KMS-11 (cell line): ENCODE measurements at regions not wholly inside any gene's neighbourhood (a gene's known extent, or its start where the extent isn't known, plus 50 kb on each side); places are given as distances from the start of the nearest gene placed in this dataset.
A peak's percentile ranks its signal among the peaks of the same experiment; 100 is the strongest.

ENCODE experiments used
- H2AFZ ChIP-seq: fragments of 200-600 bp; sonication (generic); 2 replicates; pipeline ENCODE4 v1.6.1; 2016; ENCODE audit warnings: antibody characterized with exemption, mixed run types, low read depth
- H3K27ac ChIP-seq: fragments of 200-600 bp; sonication (generic); 2 replicates; pipeline ENCODE4 v1.6.1; 2016; ENCODE audit warnings: mild to moderate bottlenecking, mixed run types
- H3K27me3 ChIP-seq: fragments of 200-600 bp; sonication (generic); 2 replicates; pipeline ENCODE4 v1.6.1; 2017; ENCODE audit warnings: mild to moderate bottlenecking, low read depth, mixed run types, moderate library complexity; ENCODE audit not compliant: insufficient read depth
- H3K36me3 ChIP-seq: fragments of 200-600 bp; sonication (generic); 2 replicates; pipeline ENCODE4 v1.6.1; 2017; ENCODE audit warnings: mild to moderate bottlenecking, mixed run types; ENCODE audit not compliant: insufficient read depth
- H3K4me1 ChIP-seq: fragments of 200-600 bp; sonication (generic); 2 replicates; pipeline ENCODE4 v1.6.1; 2016; ENCODE audit warnings: mild to moderate bottlenecking, low read depth, mixed run types; ENCODE audit not compliant: poor library complexity, severe bottlenecking
- H3K4me2 ChIP-seq: fragments of 200-600 bp; sonication (generic); 2 replicates; pipeline ENCODE4 v1.7.0; 2016; ENCODE audit warnings: mild to moderate bottlenecking, mixed run types
- H3K4me3 ChIP-seq: fragments of 200-600 bp; sonication (generic); IDR thresholded peaks from 2 replicates; pipeline ENCODE4 v1.6.1; 2017; ENCODE audit warnings: low read depth, low read length, mixed read lengths; ENCODE audit not compliant: insufficient read depth
- H3K79me2 ChIP-seq: fragments of 200-600 bp; sonication (generic); 2 replicates; pipeline ENCODE4 v1.6.1; 2016; ENCODE audit warnings: low read depth, mixed run types; ENCODE audit not compliant: insufficient read depth
- H3K9ac ChIP-seq: fragments of 200-600 bp; sonication (generic); 2 replicates; pipeline ENCODE4 v1.6.1; 2016; ENCODE audit warnings: mild to moderate bottlenecking, mixed run types
- H4K20me1 ChIP-seq: fragments of 200-600 bp; sonication (generic); 2 replicates; pipeline ENCODE4 v1.6.1; 2016; ENCODE audit warnings: mild to moderate bottlenecking, mixed run types; ENCODE audit not compliant: insufficient read depth
- TF ChIP-seq, protein P1 (sequence below): fragments of 200-600 bp; sonication (generic); conservative IDR thresholded peaks from 2 replicates; pipeline ENCODE4 v1.6.1; 2017; ENCODE audit warnings: low read depth, mild to moderate bottlenecking, antibody characterized with exemption, low read length, moderate library complexity, mixed read lengths

DNA sequence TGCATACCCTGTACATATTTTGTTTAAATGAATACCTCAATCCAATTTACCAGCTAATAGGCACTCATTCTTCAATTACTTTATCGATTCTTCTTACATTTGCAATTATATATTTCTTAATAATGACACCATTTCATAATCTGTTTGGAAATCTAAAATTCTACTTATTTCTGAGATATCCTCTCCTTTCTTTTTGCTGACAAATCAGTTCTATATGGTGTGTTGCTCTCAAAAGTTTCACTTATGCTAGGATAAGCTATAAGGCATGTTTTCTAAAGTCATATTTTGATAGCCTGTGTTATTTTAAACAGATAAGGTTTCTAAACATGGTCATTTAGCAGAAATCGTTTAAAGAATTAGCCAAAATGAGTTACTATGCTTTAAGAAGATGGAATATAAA lies 140.6 kb upstream of the GJE1 start:
- Histone ChIP-seq H3K27me3 (no peaks in the 10 kb centered on the region), H3K4me1 (no peaks in the 10 kb centered on the region), H2AFZ (no peak overlapping the region), H3K4me2 (no peak overlapping the region), H4K20me1 (no peaks in the 10 kb centered on the region), H3K4me3 (no peak overlapping the region), H3K9ac (no peak overlapping the region), H3K27ac (no peak overlapping the region), H3K36me3 (no peaks in the 10 kb centered on the region), H3K79me2 (no peaks in the 10 kb centered on the region)
- TF ChIP-seq, protein P1, sequence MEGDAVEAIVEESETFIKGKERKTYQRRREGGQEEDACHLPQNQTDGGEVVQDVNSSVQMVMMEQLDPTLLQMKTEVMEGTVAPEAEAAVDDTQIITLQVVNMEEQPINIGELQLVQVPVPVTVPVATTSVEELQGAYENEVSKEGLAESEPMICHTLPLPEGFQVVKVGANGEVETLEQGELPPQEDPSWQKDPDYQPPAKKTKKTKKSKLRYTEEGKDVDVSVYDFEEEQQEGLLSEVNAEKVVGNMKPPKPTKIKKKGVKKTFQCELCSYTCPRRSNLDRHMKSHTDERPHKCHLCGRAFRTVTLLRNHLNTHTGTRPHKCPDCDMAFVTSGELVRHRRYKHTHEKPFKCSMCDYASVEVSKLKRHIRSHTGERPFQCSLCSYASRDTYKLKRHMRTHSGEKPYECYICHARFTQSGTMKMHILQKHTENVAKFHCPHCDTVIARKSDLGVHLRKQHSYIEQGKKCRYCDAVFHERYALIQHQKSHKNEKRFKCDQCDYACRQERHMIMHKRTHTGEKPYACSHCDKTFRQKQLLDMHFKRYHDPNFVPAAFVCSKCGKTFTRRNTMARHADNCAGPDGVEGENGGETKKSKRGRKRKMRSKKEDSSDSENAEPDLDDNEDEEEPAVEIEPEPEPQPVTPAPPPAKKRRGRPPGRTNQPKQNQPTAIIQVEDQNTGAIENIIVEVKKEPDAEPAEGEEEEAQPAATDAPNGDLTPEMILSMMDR: no peak

DNA sequence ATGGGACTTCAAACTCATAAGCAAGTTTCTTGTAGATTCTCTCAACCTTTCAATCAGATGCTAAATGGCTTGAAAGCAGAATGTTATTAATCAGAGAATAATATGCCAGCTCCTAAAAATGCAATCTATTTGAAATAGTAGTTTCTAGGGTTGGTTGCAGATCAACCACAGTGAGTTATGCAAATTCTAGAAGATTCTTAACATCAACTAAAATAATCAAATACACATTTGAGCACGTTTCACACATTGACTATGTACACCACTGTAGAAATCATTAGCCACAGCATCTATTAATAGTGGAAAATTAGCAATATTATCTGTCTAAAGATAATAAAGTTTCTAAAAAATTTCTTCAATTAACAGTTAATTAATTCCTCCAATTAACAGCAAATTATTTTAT lies 141.9 kb upstream of the GJE1 start:
- H3K9ac ChIP-seq: no peak overlapping the region
- no peaks in the 10 kb centered on the region for H3K27me3 ChIP-seq
- TF ChIP-seq, protein P1: no peak
- H3K79me2 ChIP-seq: no peaks in the 10 kb centered on the region
- H3K36me3 ChIP-seq: no peaks in the 10 kb centered on the region
- no peak overlapping the region for H3K27ac ChIP-seq
- no peaks in the 10 kb centered on the region for H3K4me1 ChIP-seq
- no peaks in the 10 kb centered on the region for H4K20me1 ChIP-seq
- H3K4me2 ChIP-seq: no peak overlapping the region
- H3K4me3 ChIP-seq: no peak overlapping the region
- no peak overlapping the region for H2AFZ ChIP-seq

DNA sequence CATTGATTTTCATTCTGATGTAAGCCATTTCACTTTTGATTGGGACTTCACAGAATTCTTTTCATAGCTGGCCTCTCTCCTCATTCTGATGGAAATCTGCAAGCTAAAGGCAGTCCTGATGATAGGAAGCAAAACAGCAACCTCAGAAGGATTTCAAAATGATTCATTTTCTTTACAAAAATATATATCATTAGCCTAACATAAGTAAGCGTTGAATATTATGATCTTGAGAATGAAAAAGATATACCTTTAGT lies 143.1 kb upstream of the GJE1 start:
- no peak overlapping the region for H3K27ac ChIP-seq
- H3K79me2 ChIP-seq: no peaks in the 10 kb centered on the region
- no peak overlapping the region for H3K4me2 ChIP-seq

DNA sequence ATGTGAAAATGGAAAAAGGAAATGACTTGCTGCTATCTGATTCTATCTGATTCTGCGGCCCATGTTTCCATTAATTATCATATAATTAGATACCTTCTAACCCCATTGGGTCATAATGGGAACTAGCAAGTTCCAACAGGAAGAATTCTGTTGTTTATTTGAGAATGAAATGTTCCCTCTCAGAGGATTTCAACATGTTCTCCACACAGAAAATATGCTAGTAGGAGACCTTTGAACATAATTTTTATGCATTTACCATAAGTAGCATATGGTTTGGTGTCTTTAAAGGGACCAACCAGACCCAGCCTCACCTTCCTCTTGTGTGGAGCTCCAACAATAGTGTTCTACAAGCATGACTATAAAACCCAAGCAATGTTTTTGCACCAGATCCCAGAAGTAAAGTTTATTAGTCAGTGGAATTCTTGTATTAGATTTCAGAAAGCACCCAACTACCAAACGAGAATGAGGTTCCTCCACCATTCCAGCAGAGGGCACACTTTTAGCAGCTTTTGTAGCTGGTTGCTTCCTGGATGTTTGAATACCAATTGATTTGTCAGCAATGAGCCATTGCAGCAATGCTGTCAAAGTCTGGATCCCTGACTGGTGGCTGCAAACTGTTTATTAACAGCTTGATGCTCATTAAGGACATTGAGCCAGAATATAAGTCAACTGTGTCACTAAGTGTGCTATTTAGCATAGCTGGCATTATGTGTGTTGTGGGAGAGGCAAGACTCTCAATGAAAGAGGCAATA lies 143.6 kb upstream of the GJE1 start:
- Histone ChIP-seq H3K4me2 (no peak overlapping the region), H3K9ac (no peak overlapping the region), H3K4me1 (no peaks in the 10 kb centered on the region), H3K4me3 (no peak overlapping the region), H3K27ac (no peak overlapping the region), H2AFZ (peak overlapping the region; percentile 67), H4K20me1 (no peaks in the 10 kb centered on the region), H3K27me3 (no peaks in the 10 kb centered on the region), H3K36me3 (no peaks in the 10 kb centered on the region), H3K79me2 (no peaks in the 10 kb centered on the region)
- TF ChIP-seq, protein P1: peak; percentile 67

More for the DNA sequence above, 143.1 kb upstream of the GJE1 start:
- H3K4me3 ChIP-seq: no peak overlapping the region
- H2AFZ ChIP-seq: peak overlapping the region; percentile 67
- H3K9ac ChIP-seq: no peak overlapping the region
- H3K27me3 ChIP-seq: no peaks in the 10 kb centered on the region
- H3K4me1 ChIP-seq: no peaks in the 10 kb centered on the region
- H3K36me3 ChIP-seq: no peaks in the 10 kb centered on the region
- H4K20me1 ChIP-seq: no peaks in the 10 kb centered on the region
- TF ChIP-seq, protein P1: no peak
